A673 (cell line): ENCODE measurements at regions not wholly inside any gene's neighbourhood (a gene's known extent, or its start where the extent isn't known, plus 50 kb on each side); places are given as distances from the start of the nearest gene placed in this dataset.

Experiments used
- BruUV-seq: library from RNA; stranded (reverse); fragments of 400-500 nt; replicated peaks from 2 replicates; lab custom pipeline; 2021; lab: Mats Ljungman, UMichigan
- CTCF ChIA-PET: fragments of 300-600 bp; sonication (Branson Sonifier 250); formaldehyde crosslinking; loops from one replicate; lab custom pipeline; 2022; ENCODE audit warnings: antibody characterized with exemption; lab: Charles Lee
- POLR2A ChIA-PET: fragments of 300-600 bp; sonication (Branson Sonifier 250); formaldehyde crosslinking; loops from one replicate; lab custom pipeline; 2022; ENCODE audit warnings: antibody characterized with exemption; ENCODE audit not compliant: low non-redundant PET; lab: Charles Lee
- DNase-seq: peaks from one replicate; pipeline ENCODE4 v3.0.0-alpha.2; 2015; ENCODE audit warnings: low spot score
- H3K27ac ChIP-seq: fragments of 200-600 bp; sonication (generic); 2 replicates; pipeline ENCODE4 v1.5.1; 2016; ENCODE audit warnings: mixed run types, low read depth, mild to moderate bottlenecking, mixed read lengths, antibody characterized with exemption, low read length; ENCODE audit not compliant: poor library complexity, severe bottlenecking
- H3K27me3 ChIP-seq: fragments of 200-600 bp; sonication (generic); replicated peaks from 2 replicates; pipeline ENCODE4 v1.6.1; 2017; ENCODE audit warnings: mixed run types, low read depth, mild to moderate bottlenecking, mixed read lengths, antibody characterized with exemption, low read length; ENCODE audit not compliant: insufficient read depth, poor library complexity
- H3K36me3 ChIP-seq: fragments of 200-600 bp; sonication (generic); 2 replicates; pipeline ENCODE4 v1.6.1; 2016; ENCODE audit warnings: mixed run types, mild to moderate bottlenecking, mixed read lengths, antibody characterized with exemption, low read length; ENCODE audit not compliant: insufficient read depth, poor library complexity, severe bottlenecking
- H3K4me1 ChIP-seq: fragments of 200-600 bp; sonication (generic); 2 replicates; pipeline ENCODE4 v1.6.1; 2017; ENCODE audit warnings: mixed run types, mild to moderate bottlenecking, mixed read lengths, antibody characterized with exemption, low read length; ENCODE audit not compliant: insufficient read depth, poor library complexity, severe bottlenecking
- H3K4me3 ChIP-seq: fragments of 200-600 bp; sonication (generic); 2 replicates; pipeline ENCODE4 v1.5.1; 2016; ENCODE audit warnings: low read depth, mixed run types, mild to moderate bottlenecking, mixed read lengths, low read length; ENCODE audit not compliant: poor library complexity, severe bottlenecking
- H3K9me3 ChIP-seq: fragments of 200-600 bp; sonication (generic); 2 replicates; pipeline ENCODE4 v1.6.1; 2016; ENCODE audit warnings: mixed run types, low read depth, mild to moderate bottlenecking, mixed read lengths, antibody characterized with exemption, low read length; ENCODE audit not compliant: poor library complexity, severe bottlenecking
- EZH2 ChIP-seq: fragments of 200-600 bp; sonication (generic); IDR thresholded peaks from 2 replicates; pipeline ENCODE4 v1.6.1; 2017; ENCODE audit warnings: borderline replicate concordance, low read depth, mild to moderate bottlenecking, mixed read lengths, antibody characterized with exemption, low read length; ENCODE audit not compliant: poor library complexity, severe bottlenecking
- intact Hi-C: fragments of 100-400 bp; cut with micrococcal nuclease; formaldehyde crosslinking; loops from one replicate; pipeline ENCODE4 v1.10.0; 2022; ENCODE audit not compliant: unreplicated experiment
- TF ChIP-seq, protein P1 (sequence below): fragments of 300-800, 200-600 bp; sonication (generic); conservative IDR thresholded peaks from 2 replicates; pipeline ENCODE4 v1.5.1; 2017; ENCODE audit warnings: low read depth, mild to moderate bottlenecking, antibody characterized with exemption, low read length, moderate library complexity, mixed read lengths

- TF ChIP-seq EZH2 = no peak
- TF ChIP-seq, protein P1, sequence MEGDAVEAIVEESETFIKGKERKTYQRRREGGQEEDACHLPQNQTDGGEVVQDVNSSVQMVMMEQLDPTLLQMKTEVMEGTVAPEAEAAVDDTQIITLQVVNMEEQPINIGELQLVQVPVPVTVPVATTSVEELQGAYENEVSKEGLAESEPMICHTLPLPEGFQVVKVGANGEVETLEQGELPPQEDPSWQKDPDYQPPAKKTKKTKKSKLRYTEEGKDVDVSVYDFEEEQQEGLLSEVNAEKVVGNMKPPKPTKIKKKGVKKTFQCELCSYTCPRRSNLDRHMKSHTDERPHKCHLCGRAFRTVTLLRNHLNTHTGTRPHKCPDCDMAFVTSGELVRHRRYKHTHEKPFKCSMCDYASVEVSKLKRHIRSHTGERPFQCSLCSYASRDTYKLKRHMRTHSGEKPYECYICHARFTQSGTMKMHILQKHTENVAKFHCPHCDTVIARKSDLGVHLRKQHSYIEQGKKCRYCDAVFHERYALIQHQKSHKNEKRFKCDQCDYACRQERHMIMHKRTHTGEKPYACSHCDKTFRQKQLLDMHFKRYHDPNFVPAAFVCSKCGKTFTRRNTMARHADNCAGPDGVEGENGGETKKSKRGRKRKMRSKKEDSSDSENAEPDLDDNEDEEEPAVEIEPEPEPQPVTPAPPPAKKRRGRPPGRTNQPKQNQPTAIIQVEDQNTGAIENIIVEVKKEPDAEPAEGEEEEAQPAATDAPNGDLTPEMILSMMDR = no peak
- ChIA-PET CTCF (no interaction called here), POLR2A (no interaction called here)
- H3K9me3 ChIP-seq = no peaks in the 10 kb centered on the region
- H3K4me1 ChIP-seq = no peaks in the 10 kb centered on the region
- no TSS peak for BruUV-seq
- no peaks in the 10 kb centered on the region for H3K36me3 ChIP-seq
- no peaks in the 10 kb centered on the region for H3K27me3 ChIP-seq
- DNase-seq = no peak
- intact Hi-C loops = no loop called here
- no peak overlapping the region for H3K4me3 ChIP-seq
- no peak overlapping the region for H3K27ac ChIP-seq
Measured at GRCh38 chr4:148674876-148675275, 232.7 kb upstream of the NR3C2 start.

DNA sequence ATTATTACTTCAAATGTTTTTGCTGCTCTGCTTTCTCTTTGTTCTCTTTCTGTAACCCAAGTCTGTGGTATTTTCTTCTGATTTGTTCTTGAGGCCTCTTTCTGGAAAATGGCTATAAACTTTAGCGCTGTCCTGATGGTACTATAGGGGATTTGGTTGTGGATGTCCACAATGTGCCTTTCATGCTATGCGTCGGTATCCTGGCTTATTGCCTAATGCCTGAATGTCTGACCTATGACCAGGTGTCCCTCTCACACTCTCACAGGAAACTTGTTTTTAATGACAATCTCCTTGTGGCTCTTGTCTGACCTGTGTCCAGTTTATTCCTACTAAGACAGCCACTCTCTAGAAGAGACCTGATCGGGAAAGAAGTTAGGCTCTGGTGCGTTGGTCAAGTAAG lies 222.4 kb upstream of the NR3C2 start:
- BruUV-seq = no TSS peak
- Histone ChIP-seq H3K4me3 (no peak overlapping the region), H3K27me3 (no peaks in the 10 kb centered on the region), H3K36me3 (no peaks in the 10 kb centered on the region), H3K4me1 (no peaks in the 10 kb centered on the region), H3K9me3 (no peaks in the 10 kb centered on the region), H3K27ac (no peak overlapping the region)
- TF ChIP-seq, protein P1 = no peak
- TF ChIP-seq EZH2 = no peak
- ChIA-PET CTCF (no interaction called here), POLR2A (no interaction called here)
- intact Hi-C loops = no loop called here
- no peak for DNase-seq

DNA sequence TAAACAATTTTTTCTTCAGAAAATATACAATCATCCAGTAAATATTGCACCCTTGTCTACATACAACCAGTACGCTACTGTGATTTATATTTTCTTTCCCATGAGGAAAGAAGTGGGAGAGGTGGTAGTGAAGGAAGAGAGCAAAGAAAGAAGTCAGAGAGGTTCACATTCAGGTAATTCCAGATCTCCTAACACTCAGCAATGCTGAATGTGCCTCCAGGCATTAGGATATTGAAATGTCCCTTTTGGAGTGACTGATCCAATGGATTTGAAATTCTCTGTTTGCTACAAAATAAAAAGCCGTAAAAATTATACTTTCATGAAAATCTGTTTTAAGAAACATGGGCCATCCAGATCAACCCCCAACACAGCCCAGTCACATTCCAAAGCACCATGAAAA lies 211.9 kb upstream of the NR3C2 start:
- Histone ChIP-seq H3K27ac (no peak overlapping the region), H3K36me3 (no peaks in the 10 kb centered on the region), H3K4me1 (no peaks in the 10 kb centered on the region), H3K9me3 (no peaks in the 10 kb centered on the region), H3K4me3 (no peak overlapping the region), H3K27me3 (no peaks in the 10 kb centered on the region)
- ChIA-PET CTCF (no interaction called here), POLR2A (no interaction called here)
- no peak for DNase-seq
- TF ChIP-seq, protein P1 = no peak
- no peak for TF ChIP-seq EZH2
- BruUV-seq = no TSS peak
- intact Hi-C loops = no loop called here
